Esophagus (tissue), 2 donors: ENCODE measurements at regions not wholly inside any gene's neighbourhood (a gene's known extent, or its start where the extent isn't known, plus 50 kb on each side); places are given as distances from the start of the nearest gene placed in this dataset.

Experiments used
- H3K27ac ChIP-seq, 2 donors: one replicate each; pipeline ENCODE4 v1.5.1; 2013; ENCODE audit warnings: low read depth in 2 of 2, mild to moderate bottlenecking in 2 of 2, inconsistent platforms in 1 of 2, low read length in 1 of 2, moderate library complexity in 1 of 2
- H3K27me3 ChIP-seq, 2 donors: one replicate each; pipeline ENCODE4 v1.6.1; 2013; ENCODE audit warnings: low read length in 2 of 2, control low read depth in 1 of 2, mild to moderate bottlenecking in 1 of 2; ENCODE audit not compliant: insufficient read depth in 2 of 2, control insufficient read depth in 1 of 2
- H3K36me3 ChIP-seq, 2 donors: one replicate each; pipeline ENCODE4 v1.6.1; 2013; ENCODE audit warnings: low read length in 1 of 2; ENCODE audit not compliant: control insufficient read depth in 2 of 2, insufficient read depth in 2 of 2
- H3K4me1 ChIP-seq, 2 donors: one replicate each; pipeline ENCODE4 v1.6.1; 2013; ENCODE audit warnings: low read length in 1 of 2; ENCODE audit not compliant: control insufficient read depth in 2 of 2, insufficient read depth in 2 of 2
- H3K4me3 ChIP-seq, 2 donors: one replicate each; pipeline ENCODE4 v1.5.1; 2013; ENCODE audit warnings: low read length in 2 of 2, mild to moderate bottlenecking in 2 of 2, low read depth in 1 of 2, moderate library complexity in 1 of 2
- H3K9me3 ChIP-seq, 2 donors: one replicate each; pipeline ENCODE4 v1.6.1; 2013; ENCODE audit warnings: mild to moderate bottlenecking in 2 of 2, low read depth in 1 of 2, low read length in 1 of 2, moderate library complexity in 1 of 2; ENCODE audit not compliant: control insufficient read depth in 2 of 2, insufficient read depth in 1 of 2
- WGBS, 2 donors: extraction: QIAGEN DNeasy Blood & Tissue Kit; methylation state at CpG; one replicate each; pipeline ENCODE4 v1.1.7; 2013; 5-methylcytosine and 5-hydroxymethylcytosine counted together
- donor health status: healthy with polysubstance abuse.
- donor health status: Bipolar disorder and iron deficiency.

GRCh38 chr6:80472271-80472670 is 365.8 kb downstream of the BCKDHB start:
- no peaks in the 10 kb centered on the region for H3K4me1 ChIP-seq

GRCh38 chr6:80469977-80470376 is 363.5 kb downstream of the BCKDHB start:
- Histone ChIP-seq H3K9me3 (no peaks in the 10 kb centered on the region), H3K4me3 (no peak overlapping the region), H3K36me3 (no peaks in the 10 kb centered on the region), H3K27ac (no peak overlapping the region), H3K4me1 (no peaks in the 10 kb centered on the region), H3K27me3 (no peaks in the 10 kb centered on the region)
- WGBS, 2 donors = 68 to 71% methylated on average over 2 of the region's 2 CpGs

More at GRCh38 chr6:80472271-80472670, 365.8 kb downstream of the BCKDHB start:
- WGBS, 2 donors = 56 to 65% methylated on average over 1 of the region's 1 CpG
- Histone ChIP-seq H3K27ac (no peak overlapping the region), H3K36me3 (no peaks in the 10 kb centered on the region), H3K9me3 (no peaks in the 10 kb centered on the region), H3K4me3 (no peak overlapping the region), H3K27me3 (no peaks in the 10 kb centered on the region)

- no peaks in the 10 kb centered on the region for H3K9me3 ChIP-seq
- H3K27ac ChIP-seq = no peak overlapping the region
- H3K4me3 ChIP-seq = no peak overlapping the region
- no peaks in the 10 kb centered on the region for H3K27me3 ChIP-seq
- WGBS, 2 donors = 56 to 67% methylated on average over 2 of the region's 2 CpGs
- H3K36me3 ChIP-seq = no peaks in the 10 kb centered on the region
- no peaks in the 10 kb centered on the region for H3K4me1 ChIP-seq
These were observed 361.9 kb downstream of the BCKDHB start for GRCh38 chr6:80468398-80468797.

GRCh38 chr6:80467408-80467807 is 360.9 kb downstream of the BCKDHB start:
- no peaks in the 10 kb centered on the region for H3K9me3 ChIP-seq
- WGBS, 2 donors = 90 to 91% methylated on average over 2 of the region's 2 CpGs
- no peak overlapping the region for H3K4me3 ChIP-seq
- H3K27me3 ChIP-seq = no peaks in the 10 kb centered on the region
- H3K4me1 ChIP-seq = no peaks in the 10 kb centered on the region
- no peak overlapping the region for H3K27ac ChIP-seq
- H3K36me3 ChIP-seq = no peaks in the 10 kb centered on the region

GRCh38 chr6:80466981-80467380 is 360.5 kb downstream of the BCKDHB start:
- Histone ChIP-seq H3K27me3 (no peaks in the 10 kb centered on the region), H3K9me3 (no peaks in the 10 kb centered on the region), H3K36me3 (no peaks in the 10 kb centered on the region), H3K4me3 (no peak overlapping the region), H3K4me1 (no peaks in the 10 kb centered on the region), H3K27ac (no peak overlapping the region)
- WGBS, 2 donors = 81 to 86% methylated on average over 2 of the region's 2 CpGs

GRCh38 chr6:80465513-80465912 is 359.0 kb downstream of the BCKDHB start:
- Histone ChIP-seq H3K36me3 (no peaks in the 10 kb centered on the region), H3K9me3 (no peaks in the 10 kb centered on the region), H3K27me3 (no peaks in the 10 kb centered on the region), H3K4me1 (no peaks in the 10 kb centered on the region), H3K27ac (no peak overlapping the region), H3K4me3 (no peak overlapping the region)
- 56 to 79% methylated on average over 2 of the region's 2 CpGs for whole genome bisulfite sequencing, 2 donors

GRCh38 chr6:80464901-80465300 is 358.4 kb downstream of the BCKDHB start:
- Histone ChIP-seq H3K9me3 (no peaks in the 10 kb centered on the region), H3K27ac (no peak overlapping the region), H3K27me3 (no peaks in the 10 kb centered on the region), H3K36me3 (no peaks in the 10 kb centered on the region), H3K4me3 (no peak overlapping the region), H3K4me1 (no peaks in the 10 kb centered on the region)

- Histone ChIP-seq H3K4me1 (no peaks in the 10 kb centered on the region), H3K36me3 (no peaks in the 10 kb centered on the region), H3K4me3 (no peak overlapping the region), H3K9me3 (no peaks in the 10 kb centered on the region), H3K27ac (no peak overlapping the region), H3K27me3 (no peaks in the 10 kb centered on the region)
These were observed 356.7 kb downstream of the BCKDHB start for GRCh38 chr6:80463197-80463596.

- WGBS, 2 donors = 30 to 56% methylated on average over 1 of the region's 1 CpG
- Histone ChIP-seq H3K36me3 (no peaks in the 10 kb centered on the region), H3K9me3 (no peaks in the 10 kb centered on the region), H3K27ac (peak overlapping the region in 1 of 2 donors; percentile 39), H3K4me1 (peaks cover 0 to 4% of the 10 kb centered on the region in 2 donors), H3K4me3 (no peak overlapping the region), H3K27me3 (no peaks in the 10 kb centered on the region)
These were observed 353.9 kb downstream of the BCKDHB start for GRCh38 chr6:80460257-80460865.

- Histone ChIP-seq H3K27ac (peak overlapping the region; percentile 20 to 71), H3K4me3 (no peak overlapping the region), H3K9me3 (no peaks in the 10 kb centered on the region), H3K4me1 (peaks cover 0 to 4% of the 10 kb centered on the region in 2 donors), H3K36me3 (no peaks in the 10 kb centered on the region), H3K27me3 (no peaks in the 10 kb centered on the region)
- 25 to 50% methylated on average over 3 of the region's 3 CpGs for WGBS, 2 donors
These were observed 351.0 kb downstream of the BCKDHB start for GRCh38 chr6:80457439-80457933.
